ENCODE measurements at regions not wholly inside any gene's neighbourhood (a gene's known extent, or its start where the extent isn't known, plus 50 kb on each side); places are given as distances from the start of the nearest gene placed in this dataset.
A peak's percentile ranks its signal among the peaks of the same experiment; 100 is the strongest.
"Not testable (repeated sequence)": the region's sequence is repeated elsewhere in the genome, so short reads cannot be mapped to it uniquely, and the experiment has no call there.

GRCh38 chr3:22862111-22862510 lies 341.0 kb upstream of the UBE2E2 start:
- DNase-seq (ENCODE audit: low read depth): no peak

GRCh38 chr3:22882834-22883233 lies 320.3 kb upstream of the UBE2E2 start:
- not testable (repeated sequence) for DNase-seq (ENCODE audit: low read depth)

GRCh38 chr3:22885039-22885438 lies 318.1 kb upstream of the UBE2E2 start:
- no peak for DNase-seq (ENCODE audit: low read depth)

- DNase-seq (ENCODE audit: low read depth): no peak
Observed at GRCh38 chr3:22885574-22886341, 317.4 kb upstream of the UBE2E2 start.

GRCh38 chr3:22886439-22887068 lies 316.6 kb upstream of the UBE2E2 start:
- DNase-seq (ENCODE audit: low read depth): no peak

- peak; percentile 20 for DNase-seq (ENCODE audit: low read depth)
Observed at GRCh38 chr3:22887664-22888291, 315.3 kb upstream of the UBE2E2 start.

- DNase-seq (ENCODE audit: low read depth): no peak
Observed at GRCh38 chr3:22893101-22893500, 310.0 kb upstream of the UBE2E2 start.

- peak; percentile 91 for DNase-seq (ENCODE audit: low read depth)
Observed at GRCh38 chr3:22893644-22894325, 309.3 kb upstream of the UBE2E2 start.

GRCh38 chr3:22894865-22895264 lies 308.3 kb upstream of the UBE2E2 start:
- no peak for DNase-seq (ENCODE audit: low read depth)

GRCh38 chr3:22895671-22896070 lies 307.5 kb upstream of the UBE2E2 start:
- DNase-seq (ENCODE audit: low read depth): no peak

GRCh38 chr3:22898558-22898957 lies 304.6 kb upstream of the UBE2E2 start:
- no peak for DNase-seq (ENCODE audit: low read depth)

- no peak for DNase-seq (ENCODE audit: low read depth)
Observed at GRCh38 chr3:22899441-22899840, 303.7 kb upstream of the UBE2E2 start.

- DNase-seq (ENCODE audit: low read depth): no peak
Observed at GRCh38 chr3:22900296-22900695, 302.8 kb upstream of the UBE2E2 start.

- DNase-seq (ENCODE audit: low read depth): no peak
Observed at GRCh38 chr3:22901684-22902083, 301.4 kb upstream of the UBE2E2 start.

- DNase-seq (ENCODE audit: low read depth): no peak
Observed at GRCh38 chr3:22907161-22907780, 295.9 kb upstream of the UBE2E2 start.

- peak; percentile 61 for DNase-seq (ENCODE audit: low read depth)
Observed at GRCh38 chr3:22907796-22908195, 295.3 kb upstream of the UBE2E2 start.

GRCh38 chr3:22908989-22909507 lies 294.1 kb upstream of the UBE2E2 start:
- DNase-seq (ENCODE audit: low read depth): no peak

GRCh38 chr3:22916933-22917332 lies 286.2 kb upstream of the UBE2E2 start:
- no peak for DNase-seq (ENCODE audit: low read depth)

- no peak for DNase-seq (ENCODE audit: low read depth)
Observed at GRCh38 chr3:22920006-22920405, 283.1 kb upstream of the UBE2E2 start.

- peak; percentile 22 for DNase-seq (ENCODE audit: low read depth)
Observed at GRCh38 chr3:22922317-22922716, 280.8 kb upstream of the UBE2E2 start.

- DNase-seq (ENCODE audit: low read depth): no peak
Observed at GRCh38 chr3:22923711-22924110, 279.4 kb upstream of the UBE2E2 start.
